ENCODE measurements at regions not wholly inside any gene's neighbourhood (a gene's known extent, or its start where the extent isn't known, plus 50 kb on each side); places are given as distances from the start of the nearest gene placed in this dataset.

GRCh38 chr11:38884145-38884865 lies 2286.3 kb upstream of the RAG2 start:
- no peak overlapping the region for H2AFZ ChIP-seq (ENCODE audit: low read length)
- H3K79me2 ChIP-seq (ENCODE audit: insufficient read depth, low read length): no peaks in the 10 kb centered on the region
- H3K36me3 ChIP-seq (replicated peaks in 1 of 2; ENCODE audit: control insufficient read depth in 1 of 2, insufficient read depth in 2 of 2, low read length in 2 of 2): no peaks in the 10 kb centered on the region
- peak; percentile 60 for TF ChIP-seq CREB1 (IDR thresholded peaks at IDR 0.05)
- TF ChIP-seq CREB1 (CRISPR knock-in tag; IDR thresholded peaks at IDR 0.05): no peak
- TF ChIP-seq ATF7 (IDR thresholded peaks at IDR 0.05): peak; percentile 79
- no peak for TF ChIP-seq ATF7 (CRISPR knock-in tag; IDR thresholded peaks at IDR 0.05)
- no peak for TF ChIP-seq HIVEP1 (CRISPR knock-in tag; IDR thresholded peaks at IDR 0.05)
- no peaks in the 10 kb centered on the region for H4K20me1 ChIP-seq (ENCODE audit: insufficient read depth, low read length)
- no TSS peak for BruUV-seq (replicated peaks)
- H3K4me2 ChIP-seq (ENCODE audit: low read depth, low read length): no peak overlapping the region
- DNase-seq (ENCODE audit: low spot score) (no peak), FAIRE-seq (no peak), ATAC-seq (no peak)
- POLR2A ChIA-PET: no interaction called here
- no peak overlapping the region for H3K4me3 ChIP-seq (replicated peaks in 1 of 3; ENCODE audit: insufficient read depth in 1 of 3, low read depth in 2 of 3, low read length in 3 of 3)
- in situ Hi-C loops (cut with HindIII; ENCODE audit: extremely low pct_ligation_motif_present, low pct_unique_long_range_greater_than_20kb) (no loop called here), intact Hi-C loops (cut with micrococcal nuclease; ENCODE audit: unreplicated experiment) (no loop called here)
- H3K27ac ChIP-seq (ENCODE audit: extremely low read length, insufficient read depth, low read length): no peak overlapping the region
- H3K9me3 ChIP-seq (ENCODE audit: low read length): 0 out of 2 replicates have a peak, but pooled peaks cover 3% of the 10 kb centered on the region
- WGBS (ENCODE audit: low lambda C conversion rate): 17% methylated on average over 6 of the region's 6 CpGs
- no peak overlapping the region for H3K9ac ChIP-seq (ENCODE audit: insufficient read depth, low read depth, low read length)
- no peaks in the 10 kb centered on the region for H3K27me3 ChIP-seq (ENCODE audit: control insufficient read depth in 1 of 2, insufficient read depth in 2 of 2, low read length in 2 of 2)
- CTCF ChIA-PET (ENCODE audit: low intra/inter-chr PET ratio, low total read pairs): no interaction called here
- H3K4me1 ChIP-seq (ENCODE audit: insufficient read depth, low read length): no peaks in the 10 kb centered on the region

GRCh38 chr11:38867338-38867737 lies 2269.3 kb upstream of the RAG2 start:
- in situ Hi-C loops (cut with HindIII; ENCODE audit: extremely low pct_ligation_motif_present, low pct_unique_long_range_greater_than_20kb) (no loop called here), intact Hi-C loops (cut with micrococcal nuclease; ENCODE audit: unreplicated experiment) (no loop called here)
- Histone ChIP-seq H3K9ac (ENCODE audit: insufficient read depth, low read depth, low read length) (no peak overlapping the region), H4K20me1 (ENCODE audit: insufficient read depth, low read length) (no peaks in the 10 kb centered on the region), H3K4me2 (ENCODE audit: low read depth, low read length) (no peak overlapping the region), H3K36me3 (replicated peaks in 1 of 2; ENCODE audit: control insufficient read depth in 1 of 2, insufficient read depth in 2 of 2, low read length in 2 of 2) (no peaks in the 10 kb centered on the region), H3K27me3 (ENCODE audit: control insufficient read depth in 1 of 2, insufficient read depth in 2 of 2, low read length in 2 of 2) (no peaks in the 10 kb centered on the region), H2AFZ (ENCODE audit: low read length) (no peak overlapping the region), H3K79me2 (ENCODE audit: insufficient read depth, low read length) (no peaks in the 10 kb centered on the region), H3K27ac (ENCODE audit: extremely low read length, insufficient read depth, low read length) (no peak overlapping the region), H3K4me3 (replicated peaks in 1 of 3; ENCODE audit: insufficient read depth in 1 of 3, low read depth in 2 of 3, low read length in 3 of 3) (no peak overlapping the region), H3K4me1 (ENCODE audit: insufficient read depth, low read length) (no peaks in the 10 kb centered on the region), H3K9me3 (ENCODE audit: low read length) (peaks cover 59% of the 10 kb centered on the region)
- FAIRE-seq: no peak
- CTCF ChIA-PET (ENCODE audit: low intra/inter-chr PET ratio, low total read pairs): no interaction called here
- POLR2A ChIA-PET: no interaction called here
- no peak for DNase-seq (ENCODE audit: low spot score)
- 16% methylated on average over 3 of the region's 3 CpGs for WGBS (ENCODE audit: low lambda C conversion rate)
- ATAC-seq: no peak
- BruUV-seq (replicated peaks): no TSS peak
- TF ChIP-seq ZBTB40 (IDR thresholded peaks at IDR 0.05) (no peak), ZBTB40 (CRISPR knock-in tag; IDR thresholded peaks at IDR 0.05) (no peak), SMAD1 (CRISPR knock-in tag; IDR thresholded peaks at IDR 0.05; ENCODE audit: borderline replicate concordance, low read depth) (no peak)

Measured in HepG2 (cell line).